ENCODE measurements at regions not wholly inside any gene's neighbourhood (a gene's known extent, or its start where the extent isn't known, plus 50 kb on each side); places are given as distances from the start of the nearest gene placed in this dataset.

DNA sequence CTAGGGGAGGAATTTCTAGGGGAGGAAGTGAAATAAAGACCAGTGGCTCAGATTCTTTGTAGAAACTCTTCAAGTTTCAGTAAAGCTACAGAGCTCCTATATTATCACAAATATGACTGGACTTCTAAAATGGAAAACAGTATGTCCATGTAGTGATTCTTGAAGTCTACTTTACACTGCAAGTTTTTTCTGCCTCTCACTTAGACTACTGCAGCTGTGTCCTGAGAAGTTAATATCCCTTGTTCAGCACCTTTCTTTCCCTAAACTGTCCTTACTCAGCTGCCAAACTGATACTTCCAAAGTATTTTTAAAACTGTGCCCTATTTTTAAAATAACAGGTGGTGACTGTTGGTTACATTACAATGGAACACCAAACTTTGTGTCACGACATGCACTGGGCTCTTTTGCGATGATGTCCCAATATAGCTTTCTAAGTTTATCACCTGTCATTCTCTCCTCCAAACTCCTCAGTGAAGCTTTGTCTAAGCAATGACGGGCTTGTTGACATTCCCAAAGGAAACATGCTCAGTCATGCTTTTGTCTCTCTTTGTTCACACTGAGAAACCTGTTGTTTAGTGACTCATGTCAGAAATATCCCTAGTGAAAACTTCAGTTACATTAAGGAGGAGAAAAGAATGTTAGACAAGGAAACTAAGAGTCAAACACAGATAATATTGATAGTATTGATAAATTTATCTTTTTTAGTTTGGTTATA, 341.1 kb downstream of the ARL6IP6 start:
- Histone ChIP-seq H3K9me3 (no peaks in the 10 kb centered on the region), H3K36me3 (no peaks in the 10 kb centered on the region), H3K27ac (no peak overlapping the region), H3K4me1 (no peaks in the 10 kb centered on the region), H3K27me3 (no peaks in the 10 kb centered on the region), H3K4me3 (no peak overlapping the region)
- TF ChIP-seq POLR2A (IDR thresholded peaks at IDR 0.05) = no peak
- TF ChIP-seq, protein P1, sequence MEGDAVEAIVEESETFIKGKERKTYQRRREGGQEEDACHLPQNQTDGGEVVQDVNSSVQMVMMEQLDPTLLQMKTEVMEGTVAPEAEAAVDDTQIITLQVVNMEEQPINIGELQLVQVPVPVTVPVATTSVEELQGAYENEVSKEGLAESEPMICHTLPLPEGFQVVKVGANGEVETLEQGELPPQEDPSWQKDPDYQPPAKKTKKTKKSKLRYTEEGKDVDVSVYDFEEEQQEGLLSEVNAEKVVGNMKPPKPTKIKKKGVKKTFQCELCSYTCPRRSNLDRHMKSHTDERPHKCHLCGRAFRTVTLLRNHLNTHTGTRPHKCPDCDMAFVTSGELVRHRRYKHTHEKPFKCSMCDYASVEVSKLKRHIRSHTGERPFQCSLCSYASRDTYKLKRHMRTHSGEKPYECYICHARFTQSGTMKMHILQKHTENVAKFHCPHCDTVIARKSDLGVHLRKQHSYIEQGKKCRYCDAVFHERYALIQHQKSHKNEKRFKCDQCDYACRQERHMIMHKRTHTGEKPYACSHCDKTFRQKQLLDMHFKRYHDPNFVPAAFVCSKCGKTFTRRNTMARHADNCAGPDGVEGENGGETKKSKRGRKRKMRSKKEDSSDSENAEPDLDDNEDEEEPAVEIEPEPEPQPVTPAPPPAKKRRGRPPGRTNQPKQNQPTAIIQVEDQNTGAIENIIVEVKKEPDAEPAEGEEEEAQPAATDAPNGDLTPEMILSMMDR (IDR thresholded peaks at IDR 0.05) = no peak
- no peak for DNase-seq

DNA sequence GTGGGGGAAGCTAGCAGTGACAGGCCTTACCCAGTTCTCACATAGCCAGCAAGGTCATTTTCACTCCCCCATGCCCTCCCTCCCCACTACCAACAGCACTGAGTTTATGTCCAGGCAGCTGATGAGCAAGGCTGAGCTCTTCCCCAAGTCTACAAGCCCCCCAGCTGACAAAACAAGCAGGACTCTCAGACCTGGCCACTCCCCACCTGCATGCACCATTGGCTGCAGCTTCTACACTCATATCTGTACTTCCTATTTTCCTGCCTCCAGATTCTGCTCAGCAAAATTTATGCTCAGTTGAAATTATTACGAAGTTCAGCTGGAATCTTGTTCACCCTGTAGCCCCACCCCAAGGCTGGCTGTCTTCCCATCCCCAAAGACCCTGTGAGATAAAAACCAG, 339.3 kb downstream of the ARL6IP6 start:
- TF ChIP-seq, protein P1 (IDR thresholded peaks at IDR 0.05) = no peak
- TF ChIP-seq POLR2A (IDR thresholded peaks at IDR 0.05) = no peak
- no peaks in the 10 kb centered on the region for H3K9me3 ChIP-seq
- DNase-seq = no peak

DNA sequence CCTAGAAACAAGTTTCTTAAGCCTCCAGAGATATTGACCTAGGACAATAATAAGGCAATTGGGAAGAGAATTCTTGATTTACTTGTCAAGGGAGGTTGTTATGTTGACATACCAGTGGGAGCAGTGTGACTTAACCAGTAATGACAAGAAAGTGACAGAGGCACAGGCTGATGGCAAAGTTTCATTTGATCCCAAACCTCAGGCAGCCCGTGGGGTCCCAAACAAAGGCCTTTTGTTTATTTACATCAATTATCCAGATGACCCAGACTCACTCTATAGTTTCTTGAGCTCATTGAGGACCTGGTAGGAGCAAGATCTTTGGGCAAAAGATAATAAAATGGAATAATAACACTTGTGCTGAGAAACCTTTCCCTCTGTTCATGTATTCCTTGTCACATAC, 336.8 kb downstream of the ARL6IP6 start:
- no peak overlapping the region for H3K27ac ChIP-seq
- no peaks in the 10 kb centered on the region for H3K27me3 ChIP-seq
- H3K9me3 ChIP-seq = no peaks in the 10 kb centered on the region
- no peak for DNase-seq
- H3K4me3 ChIP-seq = no peak overlapping the region
- no peak for TF ChIP-seq POLR2A (IDR thresholded peaks at IDR 0.05)
- TF ChIP-seq, protein P1 (IDR thresholded peaks at IDR 0.05) = no peak
- no peaks in the 10 kb centered on the region for H3K36me3 ChIP-seq
- no peaks in the 10 kb centered on the region for H3K4me1 ChIP-seq

More for the DNA sequence above, 339.3 kb downstream of the ARL6IP6 start:
- Histone ChIP-seq H3K27ac (no peak overlapping the region), H3K36me3 (no peaks in the 10 kb centered on the region), H3K4me1 (no peaks in the 10 kb centered on the region), H3K4me3 (no peak overlapping the region), H3K27me3 (no peaks in the 10 kb centered on the region)

DNA sequence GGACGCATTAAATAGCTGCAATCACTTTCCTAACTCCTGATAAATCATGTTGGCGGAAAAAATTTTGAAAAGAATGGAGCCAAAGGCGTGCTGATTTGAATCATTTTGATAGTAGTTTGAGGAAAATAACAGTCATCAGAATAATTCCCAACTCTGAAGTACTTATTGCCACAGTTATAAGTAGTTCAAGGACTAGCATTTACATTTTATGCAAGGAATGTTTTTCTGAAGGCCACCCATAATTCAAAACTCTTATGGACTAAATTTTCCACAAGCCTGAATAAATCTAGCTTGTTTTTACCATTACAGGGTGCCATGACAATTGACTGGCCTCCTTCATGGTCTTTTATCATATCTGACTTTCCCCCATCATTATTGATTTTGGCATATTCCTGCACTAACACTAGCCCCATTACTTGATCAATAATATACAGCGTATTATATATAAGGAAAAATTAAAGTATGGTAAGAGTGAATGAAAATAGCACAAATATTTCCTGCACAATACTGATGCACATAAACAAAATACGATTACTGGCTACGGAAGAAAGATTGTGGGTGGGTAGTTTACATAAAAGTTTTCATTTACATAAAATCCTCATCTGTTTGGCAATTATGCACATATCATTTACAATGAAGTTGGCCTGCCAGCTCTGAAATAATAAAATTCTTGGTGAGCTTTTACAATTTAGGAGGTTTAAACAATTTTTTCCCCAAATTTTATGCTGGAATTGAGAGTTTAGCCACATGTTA, 334.6 kb downstream of the ARL6IP6 start:
- H3K27ac ChIP-seq = no peak overlapping the region
- TF ChIP-seq, protein P1 (IDR thresholded peaks at IDR 0.05) = no peak
- no peak for TF ChIP-seq POLR2A (IDR thresholded peaks at IDR 0.05)
- H3K4me1 ChIP-seq = no peaks in the 10 kb centered on the region
- no peak overlapping the region for H3K4me3 ChIP-seq
- no peaks in the 10 kb centered on the region for H3K36me3 ChIP-seq
- H3K27me3 ChIP-seq = no peaks in the 10 kb centered on the region
- no peaks in the 10 kb centered on the region for H3K9me3 ChIP-seq
- DNase-seq = no peak

DNA sequence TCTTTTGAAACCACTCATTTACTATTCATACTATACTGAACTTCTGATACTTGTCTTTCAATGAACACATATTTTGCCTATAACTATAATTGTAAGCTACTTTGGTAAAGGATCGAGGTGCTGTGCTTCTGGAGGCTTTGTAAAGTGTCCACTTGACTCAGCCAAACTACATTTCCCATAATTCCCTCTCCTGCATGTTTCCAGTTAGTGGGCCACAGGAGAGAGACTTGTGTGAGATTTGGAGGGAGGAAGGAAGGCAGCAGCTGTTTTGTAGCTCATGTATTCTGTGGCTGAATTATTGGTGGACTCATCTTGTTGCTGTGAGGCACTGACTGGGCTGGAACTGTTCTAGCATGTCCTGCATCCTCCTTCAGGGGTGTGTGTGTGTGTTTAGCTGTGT, 328.8 kb downstream of the ARL6IP6 start:
- Histone ChIP-seq H3K36me3 (no peaks in the 10 kb centered on the region), H3K27me3 (no peaks in the 10 kb centered on the region), H3K27ac (no peak overlapping the region), H3K9me3 (no peaks in the 10 kb centered on the region), H3K4me1 (no peaks in the 10 kb centered on the region), H3K4me3 (no peak overlapping the region)
- TF ChIP-seq POLR2A (IDR thresholded peaks at IDR 0.05) = no peak
- TF ChIP-seq, protein P1 (IDR thresholded peaks at IDR 0.05) = no peak
- DNase-seq = no peak

All from Peyer's patch (tissue), 4 donors.